ENCODE measurements at regions not wholly inside any gene's neighbourhood (a gene's known extent, or its start where the extent isn't known, plus 50 kb on each side); places are given as distances from the start of the nearest gene placed in this dataset.

DNA sequence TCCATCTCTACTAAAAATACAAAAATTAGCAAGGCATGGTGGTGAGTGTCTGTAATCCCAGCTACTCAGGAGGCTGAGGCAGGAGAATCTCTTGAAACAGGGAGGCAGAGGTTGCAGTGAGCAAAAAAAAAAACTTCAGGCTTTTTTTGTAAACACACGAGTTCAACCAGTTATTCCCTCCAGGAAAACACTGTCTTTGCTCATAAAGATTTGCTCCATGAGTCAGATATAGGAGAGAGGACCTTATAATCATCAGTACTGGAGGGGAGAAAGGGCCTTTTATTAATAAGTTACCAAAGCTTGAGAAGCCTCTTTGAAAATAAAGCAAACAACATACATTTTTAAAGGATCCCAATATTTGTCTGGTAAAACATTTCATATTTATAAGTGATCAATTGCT is 110.7 kb downstream of the EFNB2 start:
- Histone ChIP-seq H3K36me3 (replicated peaks in 1 of 2; ENCODE audit: control insufficient read depth in 2 of 2, insufficient read depth in 2 of 2, low read length in 2 of 2) (no peaks in the 10 kb centered on the region), H3K4me3 (ENCODE audit: low read length in 2 of 2) (no peak overlapping the region), H3K79me1 (ENCODE audit: low read depth, low read length) (no peaks in the 10 kb centered on the region), H4K8ac (ENCODE audit: low read depth, low read length) (no peak overlapping the region), H2BK15ac (ENCODE audit: low read length) (no peak overlapping the region), H3K9ac (ENCODE audit: low read depth, low read length, poor library complexity) (no peak overlapping the region), H3K14ac (ENCODE audit: low read length) (no peak overlapping the region), H4K91ac (ENCODE audit: low read depth, low read length, poor library complexity) (no peak overlapping the region), H2AFZ (ENCODE audit: low read length) (no peak overlapping the region), H3K18ac (ENCODE audit: low read length) (no peak overlapping the region), H3K9me3 (replicated peaks in 1 of 2; ENCODE audit: control insufficient read depth in 2 of 2, insufficient read depth in 1 of 2, low read depth in 1 of 2, low read length in 2 of 2) (peaks cover 0 to 3% of the 10 kb centered on the region in 2 donors), H3K4ac (ENCODE audit: low read length) (no peak overlapping the region), H2BK120ac (ENCODE audit: low read depth, low read length) (no peak overlapping the region), H3K27ac (replicated peaks; ENCODE audit: low read length) (no peak overlapping the region), H3K4me2 (ENCODE audit: insufficient read depth, low read length, poor library complexity, severe bottlenecking) (no peak overlapping the region), H3K27me3 (ENCODE audit: control insufficient read depth in 3 of 3, insufficient read depth in 3 of 3, low read depth in 1 of 3, low read length in 3 of 3) (no peaks in the 10 kb centered on the region), H2AK5ac (ENCODE audit: low read depth, low read length) (no peak overlapping the region), H2BK5ac (ENCODE audit: low read length) (no peak overlapping the region), H2BK12ac (ENCODE audit: low read length) (no peak overlapping the region), H3K23ac (ENCODE audit: low read depth, low read length, poor library complexity) (no peak overlapping the region), H3K4me1 (ENCODE audit: control insufficient read depth in 2 of 2, insufficient read depth in 1 of 2, low read depth in 1 of 2, low read length in 2 of 2) (peaks cover 9 to 17% of the 10 kb centered on the region in 2 donors)
- no CpG with 5 or more reads among the region's 1 CpG for WGBS, 2 donors (ENCODE audit: extremely low coverage in 2 of 2, insufficient read length in 2 of 2, insufficient replicate concordance in 1 of 2)
- no peak for DNase-seq (ENCODE audit: low spot score)

DNA sequence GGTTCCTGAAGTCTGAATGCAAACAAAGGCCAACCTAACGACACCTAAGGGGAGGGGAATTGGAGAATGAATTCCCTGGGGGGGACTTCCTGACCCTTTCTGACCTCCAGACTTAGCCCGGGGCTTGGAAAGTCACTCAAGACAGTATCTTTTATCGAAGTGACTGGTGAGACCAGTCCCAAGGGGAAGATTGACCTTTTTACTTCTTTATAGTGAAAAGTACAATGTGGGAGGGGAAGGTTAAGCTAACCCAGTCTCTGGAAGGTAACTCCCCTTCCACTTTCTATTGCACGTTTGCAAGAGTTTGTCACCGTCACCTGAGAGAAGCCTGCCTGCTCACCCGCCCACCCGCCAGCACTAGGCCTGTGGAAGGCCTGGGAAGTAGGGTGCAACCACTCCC is 111.9 kb downstream of the EFNB2 start:
- Histone ChIP-seq H3K4me1 (ENCODE audit: control insufficient read depth in 2 of 2, insufficient read depth in 1 of 2, low read depth in 1 of 2, low read length in 2 of 2) (peaks cover 9 to 19% of the 10 kb centered on the region in 2 donors), H3K79me1 (ENCODE audit: low read depth, low read length) (no peaks in the 10 kb centered on the region), H3K9me3 (replicated peaks in 1 of 2; ENCODE audit: control insufficient read depth in 2 of 2, insufficient read depth in 1 of 2, low read depth in 1 of 2, low read length in 2 of 2) (peaks cover 0 to 3% of the 10 kb centered on the region in 2 donors), H2AK5ac (ENCODE audit: low read depth, low read length) (no peak overlapping the region), H3K9ac (ENCODE audit: low read depth, low read length, poor library complexity) (no peak overlapping the region), H3K4me2 (ENCODE audit: insufficient read depth, low read length, poor library complexity, severe bottlenecking) (peak overlapping the region; percentile 34), H4K8ac (ENCODE audit: low read depth, low read length) (no peak overlapping the region), H3K14ac (ENCODE audit: low read length) (no peak overlapping the region), H3K23ac (ENCODE audit: low read depth, low read length, poor library complexity) (no peak overlapping the region), H2AFZ (ENCODE audit: low read length) (no peak overlapping the region), H2BK12ac (ENCODE audit: low read length) (no peak overlapping the region), H2BK120ac (ENCODE audit: low read depth, low read length) (no peak overlapping the region), H3K18ac (ENCODE audit: low read length) (no peak overlapping the region), H3K4me3 (ENCODE audit: low read length in 2 of 2) (no peak overlapping the region), H2BK5ac (ENCODE audit: low read length) (no peak overlapping the region), H4K91ac (ENCODE audit: low read depth, low read length, poor library complexity) (no peak overlapping the region), H3K4ac (ENCODE audit: low read length) (no peak overlapping the region), H2BK15ac (ENCODE audit: low read length) (no peak overlapping the region), H3K27ac (replicated peaks; ENCODE audit: low read length) (no peak overlapping the region), H3K27me3 (ENCODE audit: control insufficient read depth in 3 of 3, insufficient read depth in 3 of 3, low read depth in 1 of 3, low read length in 3 of 3) (no peaks in the 10 kb centered on the region), H3K36me3 (replicated peaks in 1 of 2; ENCODE audit: control insufficient read depth in 2 of 2, insufficient read depth in 2 of 2, low read length in 2 of 2) (no peaks in the 10 kb centered on the region)
- WGBS, 2 donors (ENCODE audit: extremely low coverage in 2 of 2, insufficient read length in 2 of 2, insufficient replicate concordance in 1 of 2), result no CpG with 5 or more reads among the region's 7 CpGs
- peak; percentile 82 for DNase-seq (ENCODE audit: low spot score)

DNA sequence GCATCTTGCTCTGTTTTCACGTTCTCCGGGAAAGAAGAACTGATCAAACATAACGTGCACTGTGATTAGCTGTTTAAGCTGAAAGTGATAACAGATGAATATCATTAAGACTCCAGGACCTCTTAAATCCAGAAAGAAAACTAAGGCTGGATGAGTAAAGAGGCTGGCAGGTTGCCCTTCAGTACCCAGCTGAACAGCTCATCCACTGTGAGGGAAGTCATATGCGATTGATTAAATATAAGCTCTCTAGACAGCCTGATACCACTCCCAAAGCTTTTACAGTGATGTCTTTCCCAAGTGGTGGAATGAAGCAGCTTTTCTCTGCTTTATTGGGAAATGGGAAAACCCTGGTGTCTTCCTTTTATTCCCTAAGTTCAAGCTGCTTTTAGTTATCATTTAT is 116.9 kb downstream of the EFNB2 start:
- WGBS, 2 donors (ENCODE audit: extremely low coverage in 2 of 2, insufficient read length in 2 of 2, insufficient replicate concordance in 1 of 2), result no CpG with 5 or more reads among the region's 4 CpGs
- Histone ChIP-seq H2BK5ac (ENCODE audit: low read length) (no peak overlapping the region), H2BK15ac (ENCODE audit: low read length) (no peak overlapping the region), H3K4me3 (ENCODE audit: low read length in 2 of 2) (no peak overlapping the region), H2AFZ (ENCODE audit: low read length) (no peak overlapping the region), H4K8ac (ENCODE audit: low read depth, low read length) (no peak overlapping the region), H3K14ac (ENCODE audit: low read length) (no peak overlapping the region), H3K27me3 (ENCODE audit: control insufficient read depth in 3 of 3, insufficient read depth in 3 of 3, low read depth in 1 of 3, low read length in 3 of 3) (no peaks in the 10 kb centered on the region), H3K36me3 (replicated peaks in 1 of 2; ENCODE audit: control insufficient read depth in 2 of 2, insufficient read depth in 2 of 2, low read length in 2 of 2) (no peaks in the 10 kb centered on the region), H3K4ac (ENCODE audit: low read length) (no peak overlapping the region), H3K4me1 (ENCODE audit: control insufficient read depth in 2 of 2, insufficient read depth in 1 of 2, low read depth in 1 of 2, low read length in 2 of 2) (peaks cover 9 to 30% of the 10 kb centered on the region in 2 donors), H3K23ac (ENCODE audit: low read depth, low read length, poor library complexity) (no peak overlapping the region), H3K18ac (ENCODE audit: low read length) (no peak overlapping the region), H4K91ac (ENCODE audit: low read depth, low read length, poor library complexity) (no peak overlapping the region), H2BK12ac (ENCODE audit: low read length) (no peak overlapping the region), H3K9ac (ENCODE audit: low read depth, low read length, poor library complexity) (no peak overlapping the region), H3K9me3 (replicated peaks in 1 of 2; ENCODE audit: control insufficient read depth in 2 of 2, insufficient read depth in 1 of 2, low read depth in 1 of 2, low read length in 2 of 2) (no peaks in the 10 kb centered on the region), H2BK120ac (ENCODE audit: low read depth, low read length) (no peak overlapping the region), H3K4me2 (ENCODE audit: insufficient read depth, low read length, poor library complexity, severe bottlenecking) (no peak overlapping the region), H3K79me1 (ENCODE audit: low read depth, low read length) (no peaks in the 10 kb centered on the region), H3K27ac (replicated peaks; ENCODE audit: low read length) (no peak overlapping the region), H2AK5ac (ENCODE audit: low read depth, low read length) (no peak overlapping the region)
- DNase-seq (ENCODE audit: low spot score), result no peak

DNA sequence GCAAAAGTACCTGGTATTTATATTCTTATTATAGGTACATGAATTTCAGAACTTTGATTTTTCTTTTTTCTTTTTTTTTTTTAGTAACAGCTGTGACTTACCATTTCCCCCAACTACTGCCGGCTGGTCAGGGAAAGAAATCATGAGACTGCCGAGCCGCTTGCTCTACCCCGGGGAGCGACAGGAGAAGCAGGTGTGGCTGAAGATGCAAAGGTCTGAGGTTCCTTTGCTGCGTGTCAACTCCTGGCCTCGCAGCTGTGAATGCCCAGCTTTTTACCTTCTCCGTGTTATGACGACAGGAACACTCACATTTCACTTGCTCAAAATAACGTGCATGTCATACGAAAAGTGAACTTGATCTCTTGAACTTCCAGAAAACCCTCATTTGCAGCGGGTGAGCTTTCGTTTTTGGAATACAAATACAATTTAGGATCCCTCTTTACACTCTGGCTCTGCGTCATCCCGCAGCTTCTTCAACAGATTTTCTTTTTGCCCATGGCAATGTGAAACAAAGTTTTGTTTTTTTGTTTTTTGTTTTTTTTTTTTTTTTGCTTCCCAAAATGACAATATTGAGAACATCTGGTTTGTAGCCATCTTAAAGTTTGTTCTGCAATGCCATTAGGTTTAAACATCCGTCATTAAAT is 117.9 kb downstream of the EFNB2 start:
- Histone ChIP-seq H2BK5ac (ENCODE audit: low read length) (no peak overlapping the region), H3K23ac (ENCODE audit: low read depth, low read length, poor library complexity) (no peak overlapping the region), H2AK5ac (ENCODE audit: low read depth, low read length) (no peak overlapping the region), H2BK120ac (ENCODE audit: low read depth, low read length) (no peak overlapping the region), H3K4me2 (ENCODE audit: insufficient read depth, low read length, poor library complexity, severe bottlenecking) (no peak overlapping the region), H3K4me1 (ENCODE audit: control insufficient read depth in 2 of 2, insufficient read depth in 1 of 2, low read depth in 1 of 2, low read length in 2 of 2) (peaks cover 4 to 22% of the 10 kb centered on the region in 2 donors), H3K4me3 (ENCODE audit: low read length in 2 of 2) (no peak overlapping the region), H3K79me1 (ENCODE audit: low read depth, low read length) (no peaks in the 10 kb centered on the region), H3K27ac (replicated peaks; ENCODE audit: low read length) (no peak overlapping the region), H3K4ac (ENCODE audit: low read length) (no peak overlapping the region), H3K27me3 (ENCODE audit: control insufficient read depth in 3 of 3, insufficient read depth in 3 of 3, low read depth in 1 of 3, low read length in 3 of 3) (no peaks in the 10 kb centered on the region), H3K18ac (ENCODE audit: low read length) (no peak overlapping the region), H3K36me3 (replicated peaks in 1 of 2; ENCODE audit: control insufficient read depth in 2 of 2, insufficient read depth in 2 of 2, low read length in 2 of 2) (no peaks in the 10 kb centered on the region), H3K14ac (ENCODE audit: low read length) (no peak overlapping the region), H4K91ac (ENCODE audit: low read depth, low read length, poor library complexity) (no peak overlapping the region), H2AFZ (ENCODE audit: low read length) (no peak overlapping the region), H3K9ac (ENCODE audit: low read depth, low read length, poor library complexity) (no peak overlapping the region), H2BK15ac (ENCODE audit: low read length) (no peak overlapping the region), H3K9me3 (replicated peaks in 1 of 2; ENCODE audit: control insufficient read depth in 2 of 2, insufficient read depth in 1 of 2, low read depth in 1 of 2, low read length in 2 of 2) (no peaks in the 10 kb centered on the region), H2BK12ac (ENCODE audit: low read length) (no peak overlapping the region), H4K8ac (ENCODE audit: low read depth, low read length) (no peak overlapping the region)
- WGBS, 2 donors (ENCODE audit: extremely low coverage in 2 of 2, insufficient read length in 2 of 2, insufficient replicate concordance in 1 of 2), result no CpG with 5 or more reads among the region's 16 CpGs
- no peak for DNase-seq (ENCODE audit: low spot score)

All from neuronal stem cell (in vitro differentiated cells).